T-helper 1 cell treated with Interleukin-12 subunit alpha and Interleukin-12 subunit beta and Interleukin-4 antibody, amounts not matched to agents 30 ng/mL and 1 ng/mL, for 36 hours (primary cell): ENCODE measurements at regions not wholly inside any gene's neighbourhood (a gene's known extent, or its start where the extent isn't known, plus 50 kb on each side); places are given as distances from the start of the nearest gene placed in this dataset.
"Not testable (repeated sequence)": the region's sequence is repeated elsewhere in the genome, so short reads cannot be mapped to it uniquely, and the experiment has no call there.

ENCODE experiments used
- intact Hi-C: fragments of 100-400 bp; cut with micrococcal nuclease; formaldehyde crosslinking; loops from one replicate; pipeline ENCODE4 v1.15.1; 2024

DNA sequence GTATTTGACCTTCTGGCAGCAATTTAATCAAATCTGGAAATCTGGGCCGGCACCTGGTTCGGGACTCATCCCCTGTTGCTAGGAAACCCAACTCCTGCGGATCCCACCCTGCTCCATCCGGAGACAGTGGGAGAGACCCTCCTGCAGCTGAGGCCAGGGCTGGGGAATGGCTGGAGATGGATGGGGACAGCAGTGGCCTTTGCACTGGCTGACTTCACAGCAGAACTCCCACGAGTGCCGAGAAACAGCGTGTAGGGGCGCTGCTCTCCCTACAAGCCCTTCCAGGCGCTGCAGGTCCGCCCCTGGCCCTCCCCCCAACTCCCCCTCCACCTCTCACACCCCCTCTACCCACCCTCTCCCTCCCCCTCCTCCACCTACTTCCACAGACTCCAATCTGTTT, 105.8 kb upstream of the PPP1R26 start:
- intact Hi-C loops: no loop called here

DNA sequence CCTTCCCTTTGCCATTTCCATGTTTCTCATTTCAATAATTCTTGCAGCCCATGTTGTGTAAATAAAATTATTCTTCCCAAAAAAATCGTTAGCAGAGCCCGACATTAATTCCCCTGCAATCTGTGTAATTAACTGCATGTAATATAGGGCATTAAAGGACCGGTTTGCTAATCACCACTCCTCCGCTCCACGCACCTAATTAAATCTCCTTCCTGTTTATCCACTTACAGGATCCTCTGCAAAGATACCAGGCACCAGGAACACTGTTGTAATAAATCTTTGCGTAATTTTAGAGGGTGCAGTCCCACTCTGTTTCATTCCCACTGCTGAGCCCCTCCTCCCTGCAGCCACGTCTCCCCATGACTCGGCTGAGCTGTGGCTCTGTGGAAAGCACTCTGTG, 105.0 kb upstream of the PPP1R26 start:
- intact Hi-C loops: no loop called here

DNA sequence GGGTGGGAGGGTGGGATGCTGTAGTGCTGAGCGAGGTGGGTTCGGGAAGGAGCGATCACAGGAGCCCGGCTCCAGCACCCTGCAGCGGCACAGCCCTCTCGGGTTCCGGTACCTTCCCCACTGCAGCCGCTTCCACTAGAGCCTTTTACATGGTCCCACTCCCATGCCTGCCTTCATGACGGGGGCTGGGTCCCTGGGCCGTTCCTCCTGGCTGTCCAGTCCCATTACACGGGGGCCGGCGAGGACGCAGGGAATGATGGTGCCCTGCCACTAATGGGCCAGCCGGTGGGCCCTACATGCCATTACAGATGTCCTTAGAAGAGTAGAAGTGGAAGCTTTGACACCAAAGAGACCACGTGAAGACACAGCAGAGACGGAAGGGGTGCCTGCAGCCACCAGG, 104.6 kb upstream of the PPP1R26 start:
- intact Hi-C loops: no loop called here

DNA sequence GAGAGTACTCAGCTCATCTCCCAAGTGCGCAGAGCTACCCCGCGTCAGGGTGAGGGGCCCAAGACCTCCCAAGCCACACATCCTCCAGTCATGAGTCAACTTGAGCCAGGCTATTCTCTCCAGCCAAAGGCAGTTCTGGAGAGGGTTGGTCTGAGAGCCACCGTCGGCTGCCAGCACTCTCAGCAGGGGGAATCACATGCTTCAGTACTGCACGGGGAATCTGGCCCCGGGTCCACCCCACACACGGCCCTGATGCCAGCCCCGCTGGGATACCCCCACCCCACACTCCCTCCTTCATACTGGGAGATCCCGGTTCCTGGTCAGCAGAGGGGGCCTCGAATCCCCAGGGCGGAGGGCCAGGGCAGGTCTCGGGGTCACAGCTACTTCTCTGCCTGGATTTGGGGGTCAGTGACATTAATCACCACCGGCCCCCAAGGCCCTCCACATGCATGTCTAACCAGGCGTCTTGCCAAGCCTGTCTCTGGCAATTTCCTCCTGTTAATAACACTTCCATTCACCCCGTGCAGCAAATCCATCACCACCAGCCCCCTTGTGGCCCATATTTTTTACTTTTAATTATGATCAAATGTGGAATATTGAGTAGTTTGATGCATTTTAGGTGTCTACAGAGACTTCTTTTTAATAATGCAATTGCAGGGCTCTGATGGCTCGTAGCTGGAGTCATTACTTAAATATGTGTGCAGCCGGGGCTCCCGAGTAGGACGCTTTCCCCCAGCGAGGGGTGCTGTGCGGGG, 102.9 kb upstream of the PPP1R26 start:
- intact Hi-C loops: no loop called here

DNA sequence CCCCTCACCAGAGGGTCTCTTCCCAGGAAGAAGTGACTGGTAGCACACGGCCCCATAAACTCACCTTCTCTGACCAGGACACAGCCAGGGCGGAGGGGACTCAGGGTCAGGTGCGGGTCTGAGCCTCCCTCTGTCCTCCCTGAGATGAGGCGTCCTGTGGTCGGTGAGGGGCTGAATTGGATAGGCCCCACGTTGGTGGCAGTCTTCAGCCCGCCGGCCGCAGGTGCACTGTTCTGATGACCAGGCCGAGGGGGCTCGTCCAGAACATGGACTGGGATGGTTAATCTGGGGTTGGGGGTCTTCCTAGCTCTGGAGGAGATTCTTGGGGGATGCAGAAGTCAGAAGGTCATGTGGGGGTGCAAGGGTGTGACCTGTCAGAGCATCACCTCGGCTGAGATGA, 102.2 kb upstream of the PPP1R26 start:
- intact Hi-C loops: no loop called here

DNA sequence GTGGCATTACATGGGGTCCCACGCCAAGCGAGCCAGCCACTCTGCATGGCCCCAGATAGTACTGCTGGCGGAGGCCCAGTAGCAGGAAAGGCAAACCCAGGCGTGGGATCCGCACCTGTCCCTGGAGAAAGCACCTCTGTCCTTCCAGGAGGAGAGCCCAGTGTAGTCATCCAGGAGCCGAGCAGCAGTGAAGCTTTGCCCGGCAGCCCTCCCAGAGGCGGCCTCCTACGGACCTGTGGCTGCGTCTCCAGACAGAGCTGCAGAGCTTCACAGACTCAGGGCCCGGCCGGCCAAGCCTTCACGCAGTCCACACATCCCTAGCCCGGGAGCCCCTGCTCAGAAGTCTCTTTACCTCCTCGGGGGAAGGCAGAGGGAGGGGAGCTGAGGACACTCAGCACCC, 100.8 kb upstream of the PPP1R26 start:
- intact Hi-C loops: no loop called here

DNA sequence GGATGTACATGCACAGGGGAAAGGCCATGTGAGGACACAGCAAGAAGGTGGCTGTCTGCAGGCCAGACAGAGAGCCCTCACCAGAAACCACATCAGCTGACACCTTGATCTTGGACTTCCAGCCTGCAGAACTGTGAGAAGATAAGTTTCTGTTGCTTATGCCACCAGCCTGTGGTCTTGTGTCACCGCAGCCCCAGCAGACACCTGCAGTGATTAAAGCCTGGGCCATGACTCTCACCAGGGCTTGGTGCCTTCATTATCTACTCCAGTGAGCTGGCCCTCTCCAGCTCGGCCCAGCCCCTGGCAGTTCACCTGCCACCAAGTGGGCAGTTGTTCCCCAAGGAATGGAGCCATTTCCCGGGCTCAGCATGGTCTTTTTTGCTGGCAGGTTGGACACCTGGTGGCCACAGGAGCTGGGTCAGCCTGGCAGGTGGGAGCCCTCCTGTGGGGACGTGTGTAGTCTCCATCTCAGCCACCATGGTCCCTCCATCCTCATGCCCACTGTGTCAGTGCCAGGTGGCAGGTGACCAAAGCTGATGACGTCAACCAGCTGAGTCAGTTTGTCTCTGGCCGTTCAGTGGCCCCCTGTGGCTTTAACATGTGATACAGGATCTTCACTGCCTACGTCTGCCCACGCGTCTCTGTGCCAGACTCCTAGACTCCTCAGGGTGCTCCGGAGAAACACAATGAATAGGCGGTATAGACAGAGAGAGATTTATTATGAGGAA, 99.9 kb upstream of the PPP1R26 start:
- intact Hi-C loops: no loop called here

DNA sequence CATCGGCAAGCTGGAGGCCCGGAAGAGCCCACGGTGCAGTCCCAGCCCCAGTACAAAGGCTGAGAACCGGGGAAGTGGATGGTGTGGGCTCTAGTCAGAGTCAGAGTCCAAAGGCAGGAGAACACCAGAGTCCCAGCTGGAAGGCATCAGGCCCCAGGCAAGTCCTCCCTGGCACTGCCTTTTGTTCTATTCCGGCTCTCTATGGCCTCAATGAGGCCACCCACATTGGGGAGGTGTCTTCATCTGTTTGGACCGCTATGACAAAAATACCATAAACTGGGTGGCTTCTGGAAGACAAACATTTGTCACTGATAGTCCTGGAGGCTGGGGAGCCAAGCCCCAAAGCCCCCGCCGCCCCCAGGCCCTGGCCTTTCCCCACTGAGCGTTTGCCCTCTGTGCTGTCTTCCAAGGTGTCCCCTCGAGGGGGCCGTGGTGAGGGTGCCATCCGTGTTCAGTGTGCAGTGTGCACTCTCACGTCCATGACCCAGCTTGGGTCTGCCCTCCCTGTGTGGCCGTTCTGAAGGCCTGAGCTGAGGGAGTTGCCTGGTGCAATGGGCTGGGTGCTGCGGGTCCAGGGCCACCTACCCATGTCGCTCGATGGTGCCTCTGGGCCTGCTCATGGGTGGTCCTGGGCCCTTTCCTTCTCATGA, 99.1 kb upstream of the PPP1R26 start:
- intact Hi-C loops: no loop called here

DNA sequence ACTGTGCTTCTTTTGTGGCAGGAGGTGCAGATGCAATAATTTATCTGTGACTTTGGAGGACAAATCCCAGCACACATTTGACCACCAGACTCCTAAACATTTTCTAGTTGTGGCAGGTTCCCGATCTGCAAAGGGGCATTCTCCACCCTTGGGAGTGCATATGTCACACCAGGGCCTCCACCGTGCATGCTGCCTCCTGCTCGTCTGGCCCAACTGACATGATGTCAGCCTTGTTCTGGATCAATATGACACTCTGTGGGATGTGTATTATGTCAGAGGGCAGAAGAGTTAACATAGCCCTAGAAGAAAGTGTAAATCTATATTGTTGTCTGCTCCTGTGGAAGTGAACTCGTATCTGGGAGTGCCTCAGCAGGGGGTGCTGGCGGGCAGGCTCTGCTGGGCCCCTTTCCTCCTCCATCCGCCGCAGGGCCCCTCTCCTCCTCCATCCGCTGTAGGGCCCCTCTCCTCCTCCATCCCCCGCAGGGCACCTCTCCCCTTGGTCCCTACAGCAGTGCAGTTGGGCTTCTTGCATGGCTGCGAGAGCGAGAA, 97.7 kb upstream of the PPP1R26 start:
- intact Hi-C loops: no loop called here

DNA sequence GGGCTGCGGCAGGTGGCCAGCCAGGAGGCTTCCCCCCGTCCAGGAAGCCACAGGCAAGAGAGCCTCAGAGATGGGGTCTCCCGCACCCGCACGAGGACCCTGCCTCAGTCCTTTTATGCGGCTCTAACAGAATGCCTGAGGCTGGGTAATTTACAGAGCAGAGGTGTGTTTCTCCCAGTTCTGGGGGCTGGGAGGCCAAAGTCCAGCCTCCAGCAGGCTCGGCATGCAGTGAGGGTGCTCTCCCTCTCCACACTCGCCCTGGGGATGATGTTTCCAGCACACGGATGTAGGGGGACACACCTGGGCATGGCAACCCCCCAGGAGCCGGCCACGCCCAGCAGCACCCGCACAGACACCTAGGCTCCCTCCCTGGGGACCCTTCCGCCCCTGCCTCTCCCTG, 95.4 kb upstream of the PPP1R26 start:
- intact Hi-C loops: no loop called here

DNA sequence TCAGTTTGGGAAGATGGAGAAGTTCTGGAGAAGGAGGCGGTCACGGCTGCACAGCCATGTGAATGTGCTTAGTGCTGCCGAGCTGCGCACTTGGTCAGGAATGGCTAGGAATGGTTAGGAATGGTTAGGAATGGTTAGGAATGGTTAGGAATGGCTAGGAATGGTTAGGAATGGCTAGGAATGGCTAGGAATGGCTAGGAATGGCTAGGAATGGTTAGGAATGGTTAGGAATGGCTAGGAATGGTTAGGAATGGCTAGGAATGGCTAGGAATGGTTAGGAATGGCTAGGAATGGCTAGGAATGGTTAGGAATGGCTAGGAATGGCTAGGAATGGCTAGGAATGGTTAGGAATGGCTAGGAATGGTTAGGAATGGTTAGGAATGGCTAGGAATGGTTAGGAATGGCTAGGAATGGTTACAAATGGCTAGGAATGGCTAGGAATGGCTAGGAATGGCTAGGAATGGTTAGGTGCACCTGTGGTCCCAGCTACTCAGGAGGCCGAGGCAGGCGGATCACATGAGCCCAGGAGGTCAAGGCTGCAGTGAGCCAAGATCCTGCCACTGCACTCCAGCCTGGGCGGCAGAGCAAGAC, 94.7 kb upstream of the PPP1R26 start:
- intact Hi-C loops: not testable (repeated sequence)

DNA sequence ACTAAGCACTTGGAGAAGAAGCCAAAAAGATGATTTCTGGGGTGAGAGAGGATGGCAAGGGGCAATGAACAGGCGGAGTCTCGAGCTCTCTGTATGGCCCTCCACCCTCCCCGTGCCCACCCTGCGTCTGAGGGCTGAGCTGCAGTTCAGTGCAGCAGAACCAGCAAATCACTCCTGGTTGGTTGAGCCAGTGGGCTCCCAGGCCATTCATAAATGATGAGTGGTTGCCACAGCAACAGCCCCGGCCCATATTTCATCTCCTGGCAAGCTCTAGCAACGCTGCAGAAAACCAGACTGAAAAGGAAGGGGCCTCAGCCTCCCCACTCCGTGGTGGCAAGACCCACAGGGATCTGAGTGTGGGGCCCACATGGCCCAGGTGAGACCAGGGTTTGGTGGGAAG, 93.8 kb upstream of the PPP1R26 start:
- intact Hi-C loops: no loop called here

DNA sequence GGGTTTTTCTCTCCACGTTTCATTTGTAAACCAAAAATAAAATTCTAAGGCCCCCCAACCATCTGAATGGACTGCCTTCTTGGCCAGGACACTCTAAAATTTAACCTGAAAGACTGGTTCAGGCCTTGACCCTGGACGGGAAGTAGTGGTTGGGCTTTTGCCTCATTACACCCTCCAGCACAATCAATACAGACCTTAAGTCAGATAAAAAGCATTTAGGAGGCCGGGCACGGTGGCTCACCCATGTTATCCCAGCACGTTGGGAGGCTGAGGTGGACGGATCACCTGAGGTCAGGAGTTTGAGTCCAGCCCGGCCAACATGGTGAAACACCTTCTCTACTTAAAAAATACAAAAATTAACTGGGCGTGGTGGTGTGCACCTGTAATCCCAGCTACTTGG, 91.6 kb upstream of the PPP1R26 start:
- intact Hi-C loops: no loop called here

DNA sequence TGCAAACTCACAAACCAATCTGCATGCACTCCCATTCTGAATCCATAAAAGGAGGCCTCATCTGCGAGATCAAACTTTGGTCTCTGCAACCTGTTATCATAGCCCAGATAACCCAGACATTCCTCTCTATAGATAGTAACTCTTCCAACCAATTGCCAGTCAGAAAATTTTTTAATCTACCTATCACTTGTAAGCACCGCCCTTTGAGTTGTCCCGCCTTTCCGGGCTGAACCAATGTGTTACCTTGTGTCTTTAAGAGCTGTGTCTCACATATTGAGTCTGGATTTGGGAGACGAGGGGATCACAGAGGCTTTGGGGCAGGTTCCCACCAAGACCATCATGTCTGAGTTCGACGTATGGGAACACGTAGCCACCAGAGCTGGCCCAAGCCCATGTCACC, 91.1 kb upstream of the PPP1R26 start:
- intact Hi-C loops: no loop called here

DNA sequence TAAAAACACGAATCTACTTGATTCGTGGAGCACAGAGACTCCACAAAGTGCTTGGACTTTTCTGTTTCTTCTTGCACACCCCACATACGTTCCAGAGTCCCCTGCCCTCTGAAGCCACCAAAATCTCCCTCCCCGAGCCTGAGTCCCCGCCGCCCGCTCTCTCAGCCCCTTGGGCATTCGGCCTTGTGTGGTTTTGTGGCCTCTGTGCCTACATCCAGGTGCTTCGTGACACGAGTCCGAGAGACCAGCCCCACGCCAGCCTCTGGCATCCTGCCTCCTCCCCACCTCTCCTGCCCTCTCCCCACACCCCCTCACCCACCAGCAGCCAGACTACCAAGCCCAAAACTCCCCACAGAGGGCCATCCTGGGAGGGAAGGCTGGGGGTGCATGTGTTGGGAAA, 87.8 kb upstream of the PPP1R26 start:
- intact Hi-C loops: no loop called here

DNA sequence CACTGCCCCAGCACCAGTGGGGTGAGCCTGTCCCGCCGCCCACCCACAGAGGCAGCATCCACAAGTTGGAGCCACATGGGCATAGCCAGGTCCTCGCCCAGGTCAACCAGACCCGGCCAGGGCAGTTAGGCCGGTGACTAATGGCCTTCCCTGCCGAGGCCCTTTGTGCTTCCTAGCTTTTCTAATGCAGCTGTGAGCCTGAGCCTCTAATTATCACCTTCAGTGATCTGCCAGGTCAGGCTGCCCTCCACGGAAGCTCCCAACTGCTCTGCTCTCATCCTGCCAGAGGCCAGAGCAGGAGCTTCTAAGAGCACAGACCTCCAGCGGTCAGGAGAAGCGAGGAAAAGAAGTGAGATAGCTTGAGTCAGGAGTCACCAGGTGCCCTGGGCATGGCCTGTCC, 87.1 kb upstream of the PPP1R26 start:
- intact Hi-C loops: no loop called here

DNA sequence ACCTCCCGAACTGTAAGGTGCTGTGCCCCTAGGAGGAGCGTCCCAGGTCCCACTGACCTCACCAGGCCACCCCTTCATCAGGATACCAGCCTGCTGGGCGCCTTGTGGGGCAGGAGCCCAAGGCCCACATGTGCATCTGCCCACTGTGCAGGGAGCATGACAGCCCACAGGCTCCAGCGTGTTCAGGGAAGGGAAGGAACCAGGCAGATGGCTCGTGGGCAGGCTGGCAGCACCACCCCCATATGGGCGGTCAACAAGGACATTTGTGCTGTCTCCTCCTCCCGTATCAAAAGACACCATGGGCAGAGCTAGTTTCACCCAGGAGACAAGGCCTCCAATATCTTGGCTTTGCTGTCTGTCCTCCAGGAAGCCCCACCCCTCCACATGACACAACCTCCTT, 85.5 kb upstream of the PPP1R26 start:
- intact Hi-C loops: no loop called here

DNA sequence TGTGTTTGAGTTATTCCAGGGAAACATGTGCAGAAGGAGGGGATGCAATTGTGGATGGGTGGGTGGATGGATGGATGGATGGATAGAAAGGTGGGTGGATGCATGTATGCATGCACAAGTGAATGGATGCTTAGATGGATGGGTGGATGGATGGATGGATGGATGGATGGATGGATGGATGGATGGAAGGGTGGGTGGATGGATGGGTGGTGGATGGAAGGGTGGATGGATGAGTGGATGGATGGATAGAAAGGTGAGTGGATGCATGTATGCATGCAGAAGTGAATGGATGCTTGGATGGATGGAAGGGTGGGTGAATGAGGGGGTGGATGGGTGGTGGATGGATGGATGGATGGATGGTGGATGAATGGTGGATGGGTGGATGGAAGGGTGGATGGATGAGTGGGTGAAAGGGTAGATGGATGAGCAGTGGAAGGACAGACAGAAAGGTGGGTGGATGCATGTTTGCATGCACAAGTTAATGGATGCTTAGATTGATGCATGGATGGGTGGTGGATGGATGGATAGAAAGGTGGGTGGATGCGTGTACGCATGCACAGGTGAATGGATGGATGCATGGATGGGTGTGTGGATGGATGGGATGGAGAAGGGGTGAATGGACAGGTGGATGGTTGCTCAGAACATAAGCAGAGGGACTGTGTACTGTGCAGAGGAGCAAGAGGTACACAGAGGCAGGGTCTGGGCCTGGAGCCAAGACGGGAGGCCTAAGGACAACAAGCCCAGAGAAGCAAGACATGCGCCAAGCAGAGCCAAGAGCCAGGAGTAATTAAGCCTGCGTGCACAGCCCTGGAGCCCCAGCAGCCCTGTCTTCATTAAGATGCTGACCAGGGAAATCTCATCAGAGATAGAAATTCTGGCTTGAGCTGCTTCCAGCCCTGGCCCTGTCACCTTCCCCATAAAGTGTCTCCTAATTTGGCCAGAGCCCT, 84.6 kb upstream of the PPP1R26 start:
- intact Hi-C loops: no loop called here

DNA sequence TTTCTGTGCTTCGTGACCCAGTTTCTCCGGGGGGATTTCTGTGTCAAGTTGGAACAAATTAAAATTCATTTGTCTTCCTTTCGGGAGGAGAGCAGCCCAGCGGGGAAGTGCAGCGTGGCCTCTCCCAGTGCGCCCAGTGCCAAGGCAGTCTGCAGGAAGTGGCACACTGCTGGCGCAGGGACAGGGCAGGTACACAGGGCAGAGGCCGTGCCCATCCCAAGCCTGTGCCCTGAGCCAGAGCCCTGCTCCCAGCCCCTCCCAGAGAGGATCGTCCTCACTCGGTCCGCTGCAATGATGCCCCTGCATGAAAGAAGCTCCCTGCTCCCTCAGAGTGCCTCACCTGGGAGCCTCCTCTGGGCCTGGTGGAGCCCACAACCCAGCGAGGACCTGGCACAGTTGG, 82.4 kb upstream of the PPP1R26 start:
- intact Hi-C loops: no loop called here

DNA sequence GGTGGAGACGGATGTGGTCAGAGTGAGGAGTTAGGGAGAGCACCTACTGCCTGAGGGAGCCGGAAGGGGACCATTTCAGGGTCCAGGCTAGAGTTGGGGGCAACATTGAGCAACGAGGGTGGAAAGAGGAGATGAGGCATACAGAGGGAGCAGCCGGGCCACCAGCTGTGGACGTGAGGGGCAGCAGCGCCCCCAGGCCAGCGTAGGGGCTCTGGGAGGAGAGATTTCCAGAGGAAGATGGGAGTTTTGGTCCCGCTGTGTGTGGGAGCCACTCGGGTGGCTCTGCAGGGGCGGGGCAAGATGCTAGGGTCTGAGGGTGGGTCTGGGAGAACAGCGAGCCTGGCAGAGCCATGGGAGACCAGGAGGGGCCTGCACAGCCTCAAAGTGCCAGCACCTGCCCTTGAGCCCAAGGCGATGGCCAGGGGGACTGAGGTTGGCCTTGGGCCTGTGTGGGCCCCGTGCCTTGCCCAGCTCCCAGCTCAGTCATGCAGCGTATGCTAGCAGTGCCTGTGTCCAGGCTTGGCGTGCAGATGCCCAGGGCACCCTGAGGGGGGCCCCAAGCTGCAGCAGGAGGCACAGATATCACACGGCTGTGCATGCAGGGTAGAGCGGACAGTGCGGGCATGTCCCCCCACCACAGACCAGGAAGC, 80.5 kb upstream of the PPP1R26 start:
- intact Hi-C loops: no loop called here
